Glutamatergic neuron (in vitro differentiated cells): ENCODE measurements at regions not wholly inside any gene's neighbourhood (a gene's known extent, or its start where the extent isn't known, plus 50 kb on each side); places are given as distances from the start of the nearest gene placed in this dataset.

Experiments used
- DNase-seq: peaks from one replicate; pipeline ENCODE4 v3.0.0; 2022
- H3K27ac Mint-ChIP-seq: one replicate; pipeline ENCODE4 v1.8.0; 2020; ENCODE audit warnings: mild to moderate bottlenecking, mixed read lengths, inconsistent platforms; ENCODE audit not compliant: unreplicated experiment
- H3K27me3 Mint-ChIP-seq: one replicate; pipeline ENCODE4 v1.8.0; 2020; ENCODE audit warnings: mild to moderate bottlenecking, moderate library complexity, mixed read lengths, inconsistent platforms; ENCODE audit not compliant: unreplicated experiment
- H3K36me3 Mint-ChIP-seq: one replicate; pipeline ENCODE4 v1.8.0; 2020; ENCODE audit warnings: mild to moderate bottlenecking, mixed read lengths, inconsistent platforms; ENCODE audit not compliant: unreplicated experiment
- H3K4me1 Mint-ChIP-seq: one replicate; pipeline ENCODE4 v1.8.0; 2020; ENCODE audit warnings: mild to moderate bottlenecking, low read depth, mixed read lengths, inconsistent platforms; ENCODE audit not compliant: unreplicated experiment
- H3K4me3 Mint-ChIP-seq: one replicate; pipeline ENCODE4 v1.8.0; 2020; ENCODE audit warnings: mild to moderate bottlenecking, mixed read lengths, inconsistent platforms; ENCODE audit not compliant: unreplicated experiment
- H3K9me3 Mint-ChIP-seq: one replicate; pipeline ENCODE4 v1.8.0; 2020; ENCODE audit warnings: mild to moderate bottlenecking, moderate library complexity, mixed read lengths, inconsistent platforms; ENCODE audit not compliant: unreplicated experiment
- CTCF ChIP-seq: fragments of 200-600 bp; sonication (generic); IDR thresholded peaks from one replicate; pipeline ENCODE4 v1.5.0; 2021; ENCODE audit not compliant: partially characterized antibody, unreplicated experiment

GRCh38 chr9:109590966-109591365 lies 92.9 kb upstream of the PTPN3 start:
- H3K4me3 Mint-ChIP-seq: no peak overlapping the region
- DNase-seq: no peak
- no peaks in the 10 kb centered on the region for H3K9me3 Mint-ChIP-seq
- H3K27me3 Mint-ChIP-seq: peaks cover 3% of the 10 kb centered on the region
- no peak overlapping the region for H3K27ac Mint-ChIP-seq
- peaks cover 9% of the 10 kb centered on the region for H3K36me3 Mint-ChIP-seq
- no peaks in the 10 kb centered on the region for H3K4me1 Mint-ChIP-seq
- TF ChIP-seq CTCF: no peak

- H3K4me1 Mint-ChIP-seq: no peaks in the 10 kb centered on the region
- H3K4me3 Mint-ChIP-seq: no peak overlapping the region
- peaks cover 3% of the 10 kb centered on the region for H3K27me3 Mint-ChIP-seq
- peaks cover 9% of the 10 kb centered on the region for H3K36me3 Mint-ChIP-seq
- no peak for TF ChIP-seq CTCF
- DNase-seq: no peak
- no peaks in the 10 kb centered on the region for H3K9me3 Mint-ChIP-seq
- no peak overlapping the region for H3K27ac Mint-ChIP-seq
These were observed 93.6 kb upstream of the PTPN3 start for GRCh38 chr9:109591691-109592090.

- Mint-ChIP-seq H3K4me1 (no peaks in the 10 kb centered on the region), H3K27me3 (peaks cover 2% of the 10 kb centered on the region), H3K9me3 (no peaks in the 10 kb centered on the region)
These were observed 95.5 kb upstream of the PTPN3 start for GRCh38 chr9:109593612-109594011.

GRCh38 chr9:109597496-109597895 lies 99.4 kb upstream of the PTPN3 start:
- no peak for DNase-seq
- Mint-ChIP-seq H3K36me3 (no peaks in the 10 kb centered on the region), H3K4me1 (no peaks in the 10 kb centered on the region), H3K27me3 (no peaks in the 10 kb centered on the region), H3K4me3 (no peak overlapping the region), H3K27ac (no peak overlapping the region), H3K9me3 (peaks cover 2% of the 10 kb centered on the region)
- no peak for TF ChIP-seq CTCF

More at GRCh38 chr9:109593612-109594011, 95.5 kb upstream of the PTPN3 start:
- TF ChIP-seq CTCF: no peak
- Mint-ChIP-seq H3K36me3 (peaks cover 9% of the 10 kb centered on the region), H3K4me3 (no peak overlapping the region), H3K27ac (no peak overlapping the region)
- no peak for DNase-seq

GRCh38 chr9:109599131-109599530 lies 101.0 kb upstream of the PTPN3 start:
- Mint-ChIP-seq H3K27ac (no peak overlapping the region), H3K4me3 (no peak overlapping the region), H3K27me3 (no peaks in the 10 kb centered on the region), H3K36me3 (no peaks in the 10 kb centered on the region), H3K9me3 (peaks cover 4% of the 10 kb centered on the region), H3K4me1 (no peaks in the 10 kb centered on the region)
- no peak for TF ChIP-seq CTCF
- no peak for DNase-seq
